SK-N-SH treated with all-trans-retinoic acid at 6 μM for 48 hours (cell line): ENCODE measurements at regions not wholly inside any gene's neighbourhood (a gene's known extent, or its start where the extent isn't known, plus 50 kb on each side); places are given as distances from the start of the nearest gene placed in this dataset.

Experiments used
- OSR1 ChIP-seq: fragments of 250-450 bp; sonication (Bioruptor Pico); IDR thresholded peaks from 2 replicates; pipeline ENCODE4 v1.8.0; 2022; ENCODE audit warnings: moderate library complexity, mild to moderate bottlenecking, inconsistent platforms
- ZFP30 ChIP-seq: fragments of 450-650 bp; formaldehyde crosslinking; IDR thresholded peaks from 2 replicates; pipeline ENCODE4 v1.5.0; 2022; ENCODE audit warnings: mild to moderate bottlenecking, moderate library complexity

DNA sequence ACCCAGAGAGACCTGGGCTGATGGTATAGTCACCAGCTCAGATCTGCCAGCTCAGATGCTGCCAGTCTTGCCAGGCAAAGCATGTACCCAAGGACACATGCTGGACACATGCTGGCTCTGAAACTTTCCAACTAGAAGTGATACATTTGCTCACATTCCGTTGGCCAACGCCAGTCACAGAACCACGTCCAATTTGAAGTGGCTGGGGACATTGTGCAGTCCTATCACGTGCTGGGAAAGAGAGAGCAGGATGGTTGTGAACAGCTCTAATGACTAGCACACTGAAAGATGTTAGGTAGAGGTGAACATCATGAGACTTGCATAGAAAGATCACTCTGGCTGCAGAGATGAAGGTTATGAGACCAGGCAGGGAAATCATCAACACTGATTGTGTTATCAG lies 308.5 kb upstream of the ROPN1 start:
- no peak for TF ChIP-seq OSR1 (CRISPR knock-in tag)
- no peak for TF ChIP-seq ZFP30 (CRISPR knock-in tag)
